Lower leg skin (tissue), 4 donors: ENCODE measurements at regions not wholly inside any gene's neighbourhood (a gene's known extent, or its start where the extent isn't known, plus 50 kb on each side); places are given as distances from the start of the nearest gene placed in this dataset.

Experiments used
- DNase-seq, 2 donors: peaks; one replicate each; pipeline ENCODE4 v3.0.0-alpha.2; 2019; ENCODE audit warnings: low spot score in 2 of 2
- H3K4me3 ChIP-seq: fragments of 200-600 bp; sonication (generic); 2 replicates; pipeline ENCODE4 v1.5.1; 2017; ENCODE audit warnings: mild to moderate bottlenecking, low read depth; ENCODE audit not compliant: poor library complexity, severe bottlenecking
- POLR2A ChIP-seq, 2 donors: fragments of 450-650 bp; IDR thresholded peaks; one replicate each; pipeline ENCODE4 v1.6.1; 2016 to 2017; ENCODE audit warnings: antibody characterized with exemption in 2 of 2, mild to moderate bottlenecking in 1 of 2, moderate library complexity in 1 of 2
- WGBS, 2 donors: methylation state at CpG; one replicate each; pipeline ENCODE4 v1.1.5; 2018; 5-methylcytosine and 5-hydroxymethylcytosine counted together
- intact Hi-C: fragments of 100-400 bp; cut with DNase I; formaldehyde crosslinking; loops from one replicate; pipeline ENCODE4 v1.15.0; 2023; ENCODE audit warnings: low total_unique reads
- TF ChIP-seq, protein P1 (sequence below), 3 donors: fragments of 450-650 bp; IDR thresholded peaks; one replicate each; pipeline ENCODE4 v1.5.1; 2016; ENCODE audit warnings: antibody characterized with exemption in 3 of 3, mild to moderate bottlenecking in 3 of 3, moderate library complexity in 2 of 3

DNA sequence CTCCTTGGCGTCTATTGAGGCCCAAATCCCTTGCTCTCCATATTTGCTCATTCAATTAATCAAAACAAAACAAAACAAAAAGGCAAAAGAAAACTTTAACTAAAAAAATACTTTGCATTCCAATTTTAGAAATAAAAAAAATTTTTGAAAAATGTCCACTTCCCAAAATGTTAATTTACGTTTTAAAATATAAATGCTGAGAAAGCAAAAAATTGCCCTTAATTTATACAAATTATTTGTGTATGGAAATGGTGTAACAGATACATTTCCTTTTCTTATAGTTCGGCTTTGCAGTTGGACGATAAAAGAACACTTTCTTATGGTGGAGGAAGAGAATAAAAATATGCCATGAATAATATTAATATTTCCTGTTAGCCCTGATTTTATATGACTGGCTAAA lies 652.8 kb upstream of the PFKP start:
- intact Hi-C loops: no loop called here
- no peak for TF ChIP-seq POLR2A (IDR thresholded peaks at IDR 0.05)
- TF ChIP-seq, protein P1, sequence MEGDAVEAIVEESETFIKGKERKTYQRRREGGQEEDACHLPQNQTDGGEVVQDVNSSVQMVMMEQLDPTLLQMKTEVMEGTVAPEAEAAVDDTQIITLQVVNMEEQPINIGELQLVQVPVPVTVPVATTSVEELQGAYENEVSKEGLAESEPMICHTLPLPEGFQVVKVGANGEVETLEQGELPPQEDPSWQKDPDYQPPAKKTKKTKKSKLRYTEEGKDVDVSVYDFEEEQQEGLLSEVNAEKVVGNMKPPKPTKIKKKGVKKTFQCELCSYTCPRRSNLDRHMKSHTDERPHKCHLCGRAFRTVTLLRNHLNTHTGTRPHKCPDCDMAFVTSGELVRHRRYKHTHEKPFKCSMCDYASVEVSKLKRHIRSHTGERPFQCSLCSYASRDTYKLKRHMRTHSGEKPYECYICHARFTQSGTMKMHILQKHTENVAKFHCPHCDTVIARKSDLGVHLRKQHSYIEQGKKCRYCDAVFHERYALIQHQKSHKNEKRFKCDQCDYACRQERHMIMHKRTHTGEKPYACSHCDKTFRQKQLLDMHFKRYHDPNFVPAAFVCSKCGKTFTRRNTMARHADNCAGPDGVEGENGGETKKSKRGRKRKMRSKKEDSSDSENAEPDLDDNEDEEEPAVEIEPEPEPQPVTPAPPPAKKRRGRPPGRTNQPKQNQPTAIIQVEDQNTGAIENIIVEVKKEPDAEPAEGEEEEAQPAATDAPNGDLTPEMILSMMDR (IDR thresholded peaks at IDR 0.05): no peak
- 88 to 89% methylated on average over 4 of the region's 4 CpGs for WGBS, 2 donors
- no peak overlapping the region for H3K4me3 ChIP-seq
- no peak for DNase-seq

DNA sequence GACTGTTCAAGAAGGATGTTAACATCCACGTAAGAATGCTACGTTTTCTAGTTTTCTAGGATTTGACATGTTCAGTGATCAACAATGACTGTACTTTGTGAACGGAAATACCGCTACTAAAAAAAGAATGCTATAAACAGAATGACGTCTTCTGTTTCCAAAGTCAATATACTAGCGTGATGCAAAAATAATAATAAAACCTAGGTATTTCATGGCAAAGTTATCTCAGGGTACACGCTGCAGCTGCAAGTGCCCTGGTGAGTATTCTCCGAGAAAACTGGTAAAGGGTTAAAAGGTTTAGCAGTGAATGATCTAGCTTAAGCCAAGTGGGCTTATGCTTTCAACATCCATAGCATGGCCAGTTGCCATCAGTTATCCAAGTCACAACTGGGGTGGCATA lies 653.3 kb upstream of the PFKP start:
- intact Hi-C loops: no loop called here

DNA sequence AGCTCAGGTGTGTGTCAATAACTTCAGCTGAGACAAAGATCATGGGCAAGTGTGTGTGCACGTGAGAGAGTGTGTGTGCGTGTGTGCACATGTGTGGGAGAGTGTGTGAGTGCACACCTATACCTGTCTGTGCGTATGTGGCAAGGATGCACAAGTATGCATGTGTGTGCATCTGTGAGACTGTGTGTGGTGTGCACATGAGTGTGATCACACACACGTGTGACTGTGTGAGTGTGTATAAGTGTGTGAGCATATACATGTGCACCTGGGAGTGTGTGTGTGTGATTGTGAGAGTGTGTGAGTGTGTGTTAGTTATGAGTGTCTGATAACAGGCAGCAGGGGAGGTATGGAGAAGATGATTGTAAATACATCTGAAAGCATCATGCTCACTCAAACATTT lies 657.3 kb upstream of the PFKP start:
- no peak for DNase-seq
- intact Hi-C loops: no loop called here
- TF ChIP-seq, protein P1 (IDR thresholded peaks at IDR 0.05): no peak
- no peak for TF ChIP-seq POLR2A (IDR thresholded peaks at IDR 0.05)
- H3K4me3 ChIP-seq: no peak overlapping the region
- 90 to 91% methylated on average over 4 of the region's 4 CpGs for WGBS, 2 donors

More for the DNA sequence above, 653.3 kb upstream of the PFKP start:
- WGBS, 2 donors: 84 to 89% methylated on average over 8 of the region's 8 CpGs
- H3K4me3 ChIP-seq: no peak overlapping the region
- TF ChIP-seq, protein P1 (IDR thresholded peaks at IDR 0.05): no peak
- no peak for TF ChIP-seq POLR2A (IDR thresholded peaks at IDR 0.05)
- no peak for DNase-seq

DNA sequence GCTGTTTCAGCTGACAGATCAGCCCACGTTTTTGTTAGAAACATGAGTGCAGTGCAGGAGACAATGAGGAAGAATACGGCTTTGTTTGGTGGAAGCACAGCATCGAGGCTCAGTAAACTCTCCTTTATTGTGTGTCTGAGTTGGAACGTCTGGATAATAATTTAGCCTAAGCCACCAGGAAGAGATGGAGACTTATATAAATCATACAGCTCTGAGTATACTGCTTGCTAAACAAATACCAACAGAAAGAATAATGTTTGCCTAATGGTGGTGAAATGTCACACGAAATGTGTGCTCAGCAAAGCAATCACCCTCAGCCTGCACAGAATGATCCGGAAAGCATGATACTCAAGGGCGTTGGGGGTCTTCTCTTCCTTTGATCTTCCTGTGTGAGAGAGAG lies 664.1 kb upstream of the ADARB2 start:
- intact Hi-C loops: no loop called here
- no peak for TF ChIP-seq POLR2A (IDR thresholded peaks at IDR 0.05)
- TF ChIP-seq, protein P1 (IDR thresholded peaks at IDR 0.05): no peak
- no peak overlapping the region for H3K4me3 ChIP-seq
- WGBS, 2 donors: 47 to 57% methylated on average over 7 of the region's 7 CpGs
- no peak for DNase-seq

DNA sequence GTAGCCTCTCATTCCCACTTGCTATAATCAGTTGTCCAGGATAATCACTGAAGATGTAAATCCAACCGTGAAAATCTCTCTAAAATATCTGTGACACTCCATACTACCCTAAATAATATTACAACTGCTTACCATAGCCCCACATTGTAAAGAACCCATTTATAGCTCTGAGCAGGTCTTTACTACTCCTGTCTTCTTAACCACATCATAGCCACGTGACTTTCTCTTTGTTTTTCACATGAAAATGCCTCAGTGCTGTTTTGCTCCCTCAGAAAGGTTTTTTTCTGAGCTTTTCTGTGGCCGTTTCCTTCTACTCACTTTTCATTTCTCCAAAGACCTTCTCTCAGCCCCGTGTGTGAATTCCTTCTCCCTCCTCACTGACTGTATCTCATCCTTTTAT lies 662.2 kb upstream of the ADARB2 start:
- TF ChIP-seq, protein P1 (IDR thresholded peaks at IDR 0.05): no peak
- no peak for TF ChIP-seq POLR2A (IDR thresholded peaks at IDR 0.05)
- intact Hi-C loops: no loop called here
- no peak overlapping the region for H3K4me3 ChIP-seq
- no peak for DNase-seq
- WGBS, 2 donors: 64 to 70% methylated on average over 4 of the region's 4 CpGs

DNA sequence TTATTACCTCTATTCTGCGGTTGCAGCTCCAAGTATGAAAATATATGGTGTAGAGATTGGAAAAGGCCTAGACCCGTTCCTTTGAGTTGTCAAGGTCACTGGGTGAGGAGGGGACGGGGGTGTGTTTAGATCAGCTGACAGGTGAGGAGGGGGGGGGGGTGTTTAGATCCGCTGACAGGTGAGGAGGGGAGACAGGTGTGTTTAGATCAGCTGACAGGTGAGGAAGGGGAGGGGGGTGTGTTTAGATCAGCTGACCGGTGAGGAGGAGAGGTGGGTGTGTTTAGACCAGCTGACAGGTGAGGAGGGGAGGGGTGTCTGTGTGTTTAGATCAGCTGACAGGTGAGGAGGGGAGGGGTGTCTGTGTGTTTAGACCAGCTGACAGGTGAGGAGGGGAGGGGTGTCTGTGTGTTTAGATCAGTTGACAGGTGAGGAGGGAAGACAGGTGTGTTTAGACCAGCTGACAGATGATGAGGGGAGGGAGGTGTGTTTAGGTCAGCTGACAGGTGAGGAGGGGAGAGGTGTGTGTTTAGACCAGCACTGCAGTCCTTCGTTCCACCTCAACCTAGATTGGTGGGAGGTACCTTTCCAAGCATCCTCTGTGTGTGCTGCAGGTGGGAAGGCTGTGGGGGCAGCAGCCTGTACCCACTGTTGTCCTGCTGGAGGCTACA lies 655.0 kb upstream of the ADARB2 start:
- TF ChIP-seq, protein P1 (IDR thresholded peaks at IDR 0.05): no peak
- no peak for TF ChIP-seq POLR2A (IDR thresholded peaks at IDR 0.05)
- 49 to 52% methylated on average over 4 to 6 of the region's 6 CpGs for WGBS, 2 donors
- DNase-seq: no peak
- no peak overlapping the region for H3K4me3 ChIP-seq
- intact Hi-C loops: no loop called here
